K562 (cell line): ENCODE measurements at regions not wholly inside any gene's neighbourhood (a gene's known extent, or its start where the extent isn't known, plus 50 kb on each side); places are given as distances from the start of the nearest gene placed in this dataset.

ENCODE experiments used
- ATAC-seq: fragments of 200-7000 bp; cut with Tn5 transposase; 3 replicates; pipeline ENCODE4 v1.9.1; 2020; ENCODE audit warnings: moderate library complexity
- BruUV-seq: library from RNA; stranded (reverse); fragments of 400-500 nt; replicated peaks from 2 replicates; lab custom pipeline; 2021; lab: Mats Ljungman, UMichigan
- CTCF ChIA-PET: fragments of 300-600 bp; formaldehyde crosslinking; extraction: SDS; loops from one replicate; lab custom pipeline; 2021; ENCODE audit warnings: low intra/inter-chr PET ratio; lab: Yijun Ruan, JAX
- POLR2A ChIA-PET: fragments of 300-600, 350-650 bp; sonication (Branson Sonifier 250); formaldehyde crosslinking; extraction: SDS; loops from one replicate; lab custom pipeline; 2021; ENCODE audit warnings: antibody characterized with exemption, inconsistent platforms; lab: Yijun Ruan, JAX
- DNase-seq, 4 experiments: peaks; one replicate each; pipeline versions ENCODE4 v3.0.0 to v3.0.0-alpha.2; 2011 to 2018; ENCODE audit warnings: low spot score in 3 of 4, mixed read lengths in 3 of 4; ENCODE audit errors: extremely low read depth in 1 of 4
- FAIRE-seq: peaks from 2 replicates; lab custom pipeline; 2011; peaks lifted over from hg19 to GRCh38; lab: Jason Lieb, UNC
- H2AFZ ChIP-seq: 2 replicates; pipeline ENCODE4 v1.6.0; 2011; ENCODE audit warnings: low read depth, low read length, control low read depth, inconsistent platforms
- H3K27ac ChIP-seq: fragments of 200-600 bp; 3 replicates; pipeline ENCODE4 v1.8.0; 2011; ENCODE audit warnings: low read depth, mild to moderate bottlenecking, control low read depth, inconsistent platforms, low read length, moderate library complexity, mixed read lengths; ENCODE audit errors: extremely low read depth
- H3K27me3 ChIP-seq, 2 experiments: fragments of 300-600 bp in 1 of 2; 2 replicates in 1 of 2; 3 replicates in 1 of 2; pipeline versions ENCODE4 v1.6.0 to v1.8.0; 2011; ENCODE audit warnings: inconsistent platforms in 2 of 2, low read length in 2 of 2, mild to moderate bottlenecking in 1 of 2, mixed read lengths in 1 of 2, moderate library complexity in 1 of 2; ENCODE audit not compliant: control insufficient read depth in 2 of 2, insufficient read depth in 2 of 2
- H3K36me3 ChIP-seq: fragments of 300-600 bp; 3 replicates; pipeline ENCODE4 v1.8.0; 2011; ENCODE audit warnings: mild to moderate bottlenecking, low read length, inconsistent platforms; ENCODE audit not compliant: control insufficient read depth, insufficient read depth
- H3K4me1 ChIP-seq, 2 experiments: fragments of 200-600 bp in 1 of 2; replicated peaks in 1 of 2; 2 replicates in 1 of 2; 3 replicates in 1 of 2; pipeline versions ENCODE4 v1.5.1 to v1.8.0; 2011; ENCODE audit warnings: inconsistent platforms in 2 of 2, low read length in 2 of 2, mild to moderate bottlenecking in 1 of 2, mixed read lengths in 1 of 2, moderate library complexity in 1 of 2; ENCODE audit not compliant: control insufficient read depth in 2 of 2, insufficient read depth in 2 of 2
- H3K4me2 ChIP-seq: 2 replicates; pipeline ENCODE4 v1.6.1; 2011; ENCODE audit warnings: low read length, control low read depth, inconsistent platforms, mixed read lengths; ENCODE audit not compliant: insufficient read depth
- H3K4me3 ChIP-seq: fragments of 200-600 bp; sonication (generic), shearing (Covaris generic); 2 replicates; pipeline ENCODE4 v1.5.1; 2016; ENCODE audit warnings: control low read depth, inconsistent platforms
- H3K79me2 ChIP-seq: fragments of 200-600 bp; 3 replicates; pipeline ENCODE4 v1.8.0; 2011; ENCODE audit warnings: low read length, inconsistent platforms; ENCODE audit not compliant: control insufficient read depth, insufficient read depth
- H3K9ac ChIP-seq, 2 experiments: 2 replicates each; pipeline versions ENCODE4 v1.6.0 to v1.6.1; 2011; ENCODE audit warnings: low read depth in 2 of 2, low read length in 2 of 2, control low read depth in 1 of 2, inconsistent platforms in 1 of 2, mild to moderate bottlenecking in 1 of 2, mixed read lengths in 1 of 2; ENCODE audit not compliant: insufficient read depth in 1 of 2
- H3K9me1 ChIP-seq: one replicate; pipeline ENCODE4 v1.6.0; 2011; ENCODE audit warnings: inconsistent platforms, mild to moderate bottlenecking, low read length, moderate library complexity; ENCODE audit not compliant: control insufficient read depth, insufficient read depth
- H3K9me3 ChIP-seq: replicated peaks from 2 replicates; pipeline ENCODE4 v1.5.1; 2011; ENCODE audit warnings: low read depth, low read length, inconsistent platforms; ENCODE audit not compliant: control insufficient read depth, insufficient read depth
- H4K20me1 ChIP-seq: replicated peaks from 2 replicates; pipeline ENCODE4 v1.6.1; 2011; ENCODE audit warnings: low read length, inconsistent platforms, mixed read lengths; ENCODE audit not compliant: control insufficient read depth, insufficient read depth
- CREB3L1 ChIP-seq: fragments of 450-650 bp; IDR thresholded peaks from 2 replicates; pipeline ENCODE4 v1.6.1; 2014; ENCODE audit warnings: low read depth, mild to moderate bottlenecking, moderate library complexity, borderline replicate concordance
- DDX20 ChIP-seq: fragments of 450-650 bp; IDR thresholded peaks from 2 replicates; pipeline ENCODE4 v1.6.1; 2016; ENCODE audit warnings: missing genetic modification characterization, low read depth, mild to moderate bottlenecking, missing compliant biosample characterization, moderate library complexity
- HMGXB4 ChIP-seq: sonication (generic); formaldehyde crosslinking; IDR thresholded peaks from 2 replicates; pipeline ENCODE4 v1.8.1; 2023; ENCODE audit warnings: mild to moderate bottlenecking, missing genetic modification reagents
- HOMEZ ChIP-seq: fragments of 250-450 bp; sonication (Bioruptor Pico); IDR thresholded peaks from 2 replicates; pipeline ENCODE4 v1.4.0; 2020; ENCODE audit warnings: mild to moderate bottlenecking, moderate library complexity
- MEIS2 ChIP-seq: fragments of 450-650 bp; IDR thresholded peaks from 2 replicates; pipeline ENCODE4 v1.6.1; 2014; ENCODE audit warnings: mild to moderate bottlenecking; ENCODE audit not compliant: partially characterized antibody
- SNRNP70 ChIP-seq: fragments of 200-400 bp; formaldehyde crosslinking; optimal IDR thresholded peaks from 2 replicates; pipeline ENCODE3; 2017; ENCODE audit warnings: low read depth, low read length
- TFAM ChIP-seq: fragments of 250-450 bp; sonication (Bioruptor Pico); conservative IDR thresholded peaks from 2 replicates; pipeline ENCODE4 v1.5.0; 2021; ENCODE audit warnings: mild to moderate bottlenecking, moderate library complexity
- ZBTB11 ChIP-seq, 3 experiments: fragments of 200-800 bp in 1 of 3; fragments of 250-450 bp in 1 of 3; fragments of 450-650 bp in 1 of 3; sonication (Bioruptor Pico) in 1 of 3; sonication (Bioruptor generic) in 1 of 3; formaldehyde crosslinking in 1 of 3; IDR thresholded peaks; 2 replicates each; pipeline versions ENCODE4 v1.6.1 to v1.8.0; 2016 to 2022; ENCODE audit warnings: mild to moderate bottlenecking in 2 of 3, missing genetic modification characterization in 2 of 3, missing compliant biosample characterization in 1 of 3, moderate library complexity in 1 of 3
- ZNF239 ChIP-seq: fragments of 250-450 bp; sonication (Bioruptor Pico); IDR thresholded peaks from 2 replicates; pipeline ENCODE4 v1.4.0; 2020; ENCODE audit warnings: mild to moderate bottlenecking
- ZSCAN29 ChIP-seq: fragments of 450-650 bp; IDR thresholded peaks from 2 replicates; pipeline ENCODE4 v1.6.1; 2017
- WGBS: fragments of 100-300 bp; shearing (Covaris generic); methylation state at CpG from one replicate; pipeline ENCODE4 v1.1.6; 2016; ENCODE audit warnings: low coverage, mixed read lengths; ENCODE audit not compliant: insufficient coverage; ENCODE audit errors: missing lambda C conversion rate; 5-methylcytosine and 5-hydroxymethylcytosine counted together
- in situ Hi-C: fragments of 300-500 bp; cut with MboI; formaldehyde crosslinking; loops from 4 replicates; pipeline ENCODE4 v1.15.0; 2018; ENCODE audit warnings: inconsistent platforms, mixed read lengths
- intact Hi-C: fragments of 100-400 bp; cut with micrococcal nuclease; formaldehyde crosslinking; loops from 2 replicates; pipeline ENCODE4 v1.14.2; 2022

GRCh38 chr6:3661390-3661789 lies 90.1 kb downstream of the PXDC1 start:
- no TSS peak for BruUV-seq
- H3K9me1 ChIP-seq, result no peaks in the 10 kb centered on the region
- intact Hi-C loops, result no loop called here

More at GRCh38 chr6:3661390-3661789, 90.1 kb downstream of the PXDC1 start:
- no peak overlapping the region for H3K4me3 ChIP-seq
- no peaks in the 10 kb centered on the region for H3K36me3 ChIP-seq
- H3K79me2 ChIP-seq, result no peaks in the 10 kb centered on the region
- no peak overlapping the region for H3K4me2 ChIP-seq
- WGBS, result 3% methylated on average over 12 of the region's 12 CpGs
- no peak overlapping the region for H2AFZ ChIP-seq
- in situ Hi-C loops, result no loop called here
- H3K4me1 ChIP-seq, result no peaks in the 10 kb centered on the region
- ChIA-PET CTCF (no interaction called here), POLR2A (interaction anchor here (1.1 to 3.9 kb wide), 2 partner anchors 9 to 10 kb away, joined by 6 to 21 read pairs; no protein-coding TSS in a partner anchor)
- no peaks in the 10 kb centered on the region; the same call in 1 of the 2 replicates for H4K20me1 ChIP-seq
- H3K27ac ChIP-seq, result no peak overlapping the region
- ATAC-seq (peak; percentile 63), FAIRE-seq (no peak), DNase-seq (no peak)
- H3K9me3 ChIP-seq, result no peaks in the 10 kb centered on the region
- H3K9ac ChIP-seq, result peak overlapping the region in 1 of 2 experiments; percentile 27; a peak in 1 of 4 replicates
- TF ChIP-seq ZSCAN29, result no peak
- TF ChIP-seq MEIS2, result no peak
- no peak for TF ChIP-seq DDX20
- no peak for TF ChIP-seq ZNF239 (CRISPR knock-in tag)
- no peak for TF ChIP-seq HMGXB4 (CRISPR knock-in tag)
- no peak for TF ChIP-seq TFAM (CRISPR knock-in tag)
- TF ChIP-seq CREB3L1, result no peak
- TF ChIP-seq ZBTB11 (CRISPR knock-in tag; IDR thresholded peaks at IDR 0.05), result no peak
- TF ChIP-seq SNRNP70, result no peak
- TF ChIP-seq HOMEZ (CRISPR knock-in tag), result no peak
- H3K27me3 ChIP-seq, result peaks cover 49 to 73% of the 10 kb centered on the region in 2 experiments
